DMS53 treated with DMSO at 0.1 percent for 48 hours (cell line): ENCODE measurements at regions not wholly inside any gene's neighbourhood (a gene's known extent, or its start where the extent isn't known, plus 50 kb on each side); places are given as distances from the start of the nearest gene placed in this dataset.
"Not testable (repeated sequence)": the region's sequence is repeated elsewhere in the genome, so short reads cannot be mapped to it uniquely, and the experiment has no call there.

ENCODE experiments used
- DNase-seq: peaks from one replicate; lab custom pipeline; 2025; ENCODE audit not compliant: unreplicated experiment; lab: John Stamatoyannopoulos, UW

- DNase-seq = no peak
These were observed 115.3 kb downstream of the LTN1 start for GRCh38 chr21:28877318-28877884.

GRCh38 chr21:28875078-28875477, 117.6 kb downstream of the LTN1 start:
- DNase-seq = no peak

- DNase-seq = no peak
These were observed 120.5 kb downstream of the LTN1 start for GRCh38 chr21:28872218-28872617.

GRCh38 chr21:28871388-28872010, 121.2 kb downstream of the LTN1 start:
- no peak for DNase-seq

- DNase-seq = no peak
These were observed 125.3 kb downstream of the LTN1 start for GRCh38 chr21:28867401-28867800.

GRCh38 chr21:28865488-28866186, 127.0 kb downstream of the LTN1 start:
- no peak for DNase-seq

- DNase-seq = no peak
These were observed 134.3 kb downstream of the LTN1 start for GRCh38 chr21:28858424-28858823.

- DNase-seq = no peak
These were observed 134.9 kb downstream of the LTN1 start for GRCh38 chr21:28857752-28858151.

GRCh38 chr21:28856588-28857250, 136.0 kb downstream of the LTN1 start:
- DNase-seq = no peak

GRCh38 chr21:28852706-28853105, 140.0 kb downstream of the LTN1 start:
- no peak for DNase-seq

GRCh38 chr21:28851645-28852044, 141.0 kb downstream of the LTN1 start:
- no peak for DNase-seq

- not testable (repeated sequence) for DNase-seq
These were observed 153.4 kb downstream of the LTN1 start for GRCh38 chr21:28839237-28839636.

GRCh38 chr21:28837426-28837825, 155.3 kb downstream of the LTN1 start:
- not testable (repeated sequence) for DNase-seq

- DNase-seq = not testable (repeated sequence)
These were observed 156.1 kb downstream of the LTN1 start for GRCh38 chr21:28836588-28836987.

- no peak for DNase-seq
These were observed 158.1 kb downstream of the LTN1 start for GRCh38 chr21:28834335-28835238.

GRCh38 chr21:28833609-28834008, 159.1 kb downstream of the LTN1 start:
- no peak for DNase-seq

- no peak for DNase-seq
These were observed 159.5 kb downstream of the LTN1 start for GRCh38 chr21:28833182-28833581.

- no peak for DNase-seq
These were observed 160.0 kb downstream of the LTN1 start for GRCh38 chr21:28832715-28833061.

GRCh38 chr21:28832013-28832714, 160.5 kb downstream of the LTN1 start:
- no peak for DNase-seq

GRCh38 chr21:28828981-28829380, 163.7 kb downstream of the LTN1 start:
- no peak for DNase-seq
